PC-9 (cell line): ENCODE measurements at regions not wholly inside any gene's neighbourhood (a gene's known extent, or its start where the extent isn't known, plus 50 kb on each side); places are given as distances from the start of the nearest gene placed in this dataset.

Experiments
- BruUV-seq: library from RNA; stranded (reverse); fragments of 400-500 nt; replicated peaks from 2 replicates; lab custom pipeline; 2021; lab: Mats Ljungman, UMichigan
- CTCF ChIA-PET: fragments of 300-600 bp; sonication (Branson Sonifier 250); formaldehyde crosslinking; loops from one replicate; lab custom pipeline; 2022; ENCODE audit warnings: antibody characterized with exemption; lab: Charles Lee
- POLR2A ChIA-PET: fragments of 300-600 bp; sonication (Branson Sonifier 250); formaldehyde crosslinking; loops from one replicate; lab custom pipeline; 2022; ENCODE audit warnings: antibody characterized with exemption; ENCODE audit not compliant: unreplicated experiment; lab: Charles Lee
- DNase-seq, 2 experiments: peaks; one replicate each; pipeline versions ENCODE4 v3.0.0 to v3.0.0-alpha.2; 2015 to 2022; ENCODE audit warnings: mixed read lengths in 1 of 2
- H2AFZ ChIP-seq: fragments of 200-600 bp; sonication (generic); 2 replicates; pipeline ENCODE4 v1.8.1; 2017; ENCODE audit warnings: antibody characterized with exemption
- H3F3A ChIP-seq: fragments of 200-600 bp; sonication (generic); 2 replicates; pipeline ENCODE4 v1.8.1; 2017; ENCODE audit warnings: antibody characterized with exemption, mild to moderate bottlenecking, low read depth; ENCODE audit not compliant: insufficient read depth
- H3K27ac ChIP-seq: fragments of 200-600 bp; sonication (generic); 2 replicates; pipeline ENCODE4 v1.6.1; 2016; ENCODE audit warnings: mixed run types
- H3K27me3 ChIP-seq: fragments of 200-600 bp; sonication (generic); 2 replicates; pipeline ENCODE4 v1.6.1; 2016; ENCODE audit warnings: low read depth, mixed run types; ENCODE audit not compliant: insufficient read depth
- H3K36me3 ChIP-seq: fragments of 200-600 bp; sonication (generic); 2 replicates; pipeline ENCODE4 v1.6.1; 2016; ENCODE audit warnings: low read depth, mixed run types
- H3K4me1 ChIP-seq: fragments of 200-600 bp; sonication (generic); replicated peaks from 2 replicates; pipeline ENCODE4 v1.6.1; 2016; ENCODE audit warnings: mixed run types; ENCODE audit not compliant: insufficient read depth
- H3K4me2 ChIP-seq: fragments of 200-600 bp; sonication (generic); 2 replicates; pipeline ENCODE4 v1.6.1; 2017; ENCODE audit warnings: mixed run types
- H3K4me3 ChIP-seq: fragments of 200-600 bp; sonication (generic); 2 replicates; pipeline ENCODE4 v1.6.1; 2016; ENCODE audit warnings: mixed run types
- H3K79me2 ChIP-seq: fragments of 200-600 bp; sonication (generic); 2 replicates; pipeline ENCODE4 v1.6.1; 2017; ENCODE audit warnings: low read depth, mixed run types
- H3K9me2 ChIP-seq: fragments of 200-600 bp; sonication (generic); 2 replicates; pipeline ENCODE4 v1.8.1; 2017; ENCODE audit warnings: mild to moderate bottlenecking; ENCODE audit not compliant: insufficient read depth
- H3K9me3 ChIP-seq: fragments of 200-600 bp; sonication (generic); 2 replicates; pipeline ENCODE4 v1.8.1; 2016; ENCODE audit warnings: low read depth; ENCODE audit not compliant: insufficient read depth
- H4K20me1 ChIP-seq: fragments of 200-600 bp; sonication (generic); 2 replicates; pipeline ENCODE4 v1.8.1; 2017; ENCODE audit not compliant: insufficient read depth
- CTCF ChIP-seq: fragments of 200-600 bp; sonication (generic); conservative IDR thresholded peaks from 2 replicates; pipeline ENCODE4 v1.6.1; 2017; ENCODE audit warnings: mixed run types, antibody characterized with exemption, mild to moderate bottlenecking, moderate library complexity
- EZH2 ChIP-seq: fragments of 200-600 bp; sonication (generic); IDR thresholded peaks from 2 replicates; pipeline ENCODE4 v1.8.0; 2017; ENCODE audit warnings: antibody characterized with exemption, low read depth
- intact Hi-C: fragments of 100-400 bp; cut with micrococcal nuclease; formaldehyde crosslinking; loops from one replicate; pipeline ENCODE4 v1.10.0; 2022; ENCODE audit not compliant: unreplicated experiment

GRCh38 chr5:142204219-142204618, 95.6 kb downstream of the NDFIP1 start:
- intact Hi-C loops: no loop called here
- ChIA-PET CTCF (no interaction called here), POLR2A (no interaction called here)
- no TSS peak for BruUV-seq
- H4K20me1 ChIP-seq: no peaks in the 10 kb centered on the region
- H3K36me3 ChIP-seq: no peaks in the 10 kb centered on the region
- H3K79me2 ChIP-seq: no peaks in the 10 kb centered on the region
- no peaks in the 10 kb centered on the region for H3K4me1 ChIP-seq
- H3F3A ChIP-seq: no peaks in the 10 kb centered on the region
- no peak overlapping the region for H3K4me2 ChIP-seq
- H3K27ac ChIP-seq: no peak overlapping the region
- no peaks in the 10 kb centered on the region for H3K27me3 ChIP-seq
- no peak for TF ChIP-seq EZH2
- TF ChIP-seq CTCF: no peak
- no peaks in the 10 kb centered on the region for H3K9me2 ChIP-seq
- H3K9me3 ChIP-seq: no peaks in the 10 kb centered on the region
- no peak overlapping the region for H2AFZ ChIP-seq
- no peak overlapping the region for H3K4me3 ChIP-seq
- no peak for DNase-seq
